WTC11 (cell line): ENCODE measurements at regions not wholly inside any gene's neighbourhood (a gene's known extent, or its start where the extent isn't known, plus 50 kb on each side); places are given as distances from the start of the nearest gene placed in this dataset.

Experiments
- ATF1 ChIP-seq: sonication (generic); formaldehyde crosslinking; IDR thresholded peaks from 2 replicates; pipeline ENCODE4 v1.8.1; 2023; ENCODE audit warnings: mild to moderate bottlenecking, moderate library complexity, missing genetic modification reagents
- FOXJ3 ChIP-seq: sonication (generic); formaldehyde crosslinking; IDR thresholded peaks from 2 replicates; pipeline ENCODE4 v1.9.0; 2021; ENCODE audit warnings: missing genetic modification reagents, mild to moderate bottlenecking, borderline replicate concordance
- FOXP1 ChIP-seq: sonication (generic); formaldehyde crosslinking; IDR thresholded peaks from 2 replicates; pipeline ENCODE4 v1.8.0; 2022; ENCODE audit warnings: missing genetic modification reagents, mild to moderate bottlenecking, moderate library complexity, borderline replicate concordance
- JUN ChIP-seq: sonication (generic); formaldehyde crosslinking; IDR thresholded peaks from 2 replicates; pipeline ENCODE4 v1.8.0; 2023; ENCODE audit warnings: mild to moderate bottlenecking, missing genetic modification reagents
- NR3C1 ChIP-seq: sonication (generic); formaldehyde crosslinking; conservative IDR thresholded peaks from 2 replicates; pipeline ENCODE4 v1.8.1; 2023; ENCODE audit warnings: low read depth, mild to moderate bottlenecking, missing genetic modification reagents
- TP53 ChIP-seq: sonication (generic); formaldehyde crosslinking; IDR thresholded peaks from 2 replicates; pipeline ENCODE4 v1.8.1; 2023; ENCODE audit warnings: mild to moderate bottlenecking, missing genetic modification reagents
- USF2 ChIP-seq: sonication (generic); formaldehyde crosslinking; IDR thresholded peaks from 2 replicates; pipeline ENCODE4 v1.8.1; 2023; ENCODE audit warnings: mild to moderate bottlenecking, missing genetic modification reagents, moderate library complexity
- ZBTB21 ChIP-seq: sonication (generic); formaldehyde crosslinking; IDR thresholded peaks from 2 replicates; pipeline ENCODE4 v1.8.1; 2023; ENCODE audit warnings: mild to moderate bottlenecking, missing genetic modification reagents, borderline replicate concordance
- TF ChIP-seq, protein P1 (sequence below): fragments of 200-600 bp; IDR thresholded peaks from 2 replicates; pipeline ENCODE4 v1.8.0; 2022; ENCODE audit warnings: antibody characterized with exemption
- TF ChIP-seq, protein P2 (sequence below): sonication (generic); formaldehyde crosslinking; IDR thresholded peaks from 2 replicates; pipeline ENCODE4 v1.8.0; 2022; ENCODE audit warnings: mild to moderate bottlenecking, missing genetic modification reagents
- TF ChIP-seq, protein P3 (sequence below): sonication (generic); formaldehyde crosslinking; IDR thresholded peaks from 2 replicates; pipeline ENCODE4 v1.8.1; 2023; ENCODE audit warnings: mild to moderate bottlenecking, missing genetic modification reagents, moderate library complexity

- TF ChIP-seq ATF1 (CRISPR knock-in tag) (no peak), ZBTB21 (CRISPR knock-in tag) (no peak), USF2 (CRISPR knock-in tag) (no peak), NR3C1 (CRISPR knock-in tag) (no peak), FOXJ3 (CRISPR knock-in tag) (no peak), FOXP1 (CRISPR knock-in tag) (no peak), JUN (CRISPR knock-in tag) (no peak), TP53 (CRISPR knock-in tag) (no peak)
- TF ChIP-seq, protein P1, sequence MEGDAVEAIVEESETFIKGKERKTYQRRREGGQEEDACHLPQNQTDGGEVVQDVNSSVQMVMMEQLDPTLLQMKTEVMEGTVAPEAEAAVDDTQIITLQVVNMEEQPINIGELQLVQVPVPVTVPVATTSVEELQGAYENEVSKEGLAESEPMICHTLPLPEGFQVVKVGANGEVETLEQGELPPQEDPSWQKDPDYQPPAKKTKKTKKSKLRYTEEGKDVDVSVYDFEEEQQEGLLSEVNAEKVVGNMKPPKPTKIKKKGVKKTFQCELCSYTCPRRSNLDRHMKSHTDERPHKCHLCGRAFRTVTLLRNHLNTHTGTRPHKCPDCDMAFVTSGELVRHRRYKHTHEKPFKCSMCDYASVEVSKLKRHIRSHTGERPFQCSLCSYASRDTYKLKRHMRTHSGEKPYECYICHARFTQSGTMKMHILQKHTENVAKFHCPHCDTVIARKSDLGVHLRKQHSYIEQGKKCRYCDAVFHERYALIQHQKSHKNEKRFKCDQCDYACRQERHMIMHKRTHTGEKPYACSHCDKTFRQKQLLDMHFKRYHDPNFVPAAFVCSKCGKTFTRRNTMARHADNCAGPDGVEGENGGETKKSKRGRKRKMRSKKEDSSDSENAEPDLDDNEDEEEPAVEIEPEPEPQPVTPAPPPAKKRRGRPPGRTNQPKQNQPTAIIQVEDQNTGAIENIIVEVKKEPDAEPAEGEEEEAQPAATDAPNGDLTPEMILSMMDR, result no peak
- TF ChIP-seq, protein P2, sequence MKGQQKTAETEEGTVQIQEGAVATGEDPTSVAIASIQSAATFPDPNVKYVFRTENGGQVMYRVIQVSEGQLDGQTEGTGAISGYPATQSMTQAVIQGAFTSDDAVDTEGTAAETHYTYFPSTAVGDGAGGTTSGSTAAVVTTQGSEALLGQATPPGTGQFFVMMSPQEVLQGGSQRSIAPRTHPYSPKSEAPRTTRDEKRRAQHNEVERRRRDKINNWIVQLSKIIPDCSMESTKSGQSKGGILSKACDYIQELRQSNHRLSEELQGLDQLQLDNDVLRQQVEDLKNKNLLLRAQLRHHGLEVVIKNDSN (CRISPR knock-in tag), result no peak
- TF ChIP-seq, protein P3, sequence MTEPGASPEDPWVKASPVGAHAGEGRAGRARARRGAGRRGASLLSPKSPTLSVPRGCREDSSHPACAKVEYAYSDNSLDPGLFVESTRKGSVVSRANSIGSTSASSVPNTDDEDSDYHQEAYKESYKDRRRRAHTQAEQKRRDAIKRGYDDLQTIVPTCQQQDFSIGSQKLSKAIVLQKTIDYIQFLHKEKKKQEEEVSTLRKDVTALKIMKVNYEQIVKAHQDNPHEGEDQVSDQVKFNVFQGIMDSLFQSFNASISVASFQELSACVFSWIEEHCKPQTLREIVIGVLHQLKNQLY (CRISPR knock-in tag), result no peak
These were observed 156.3 kb upstream of the RAI2 start for GRCh38 chrX:18017411-18017810.
